Inferior parietal cortex (tissue), 1 donor: ENCODE measurements at regions not wholly inside any gene's neighbourhood (a gene's known extent, or its start where the extent isn't known, plus 50 kb on each side); places are given as distances from the start of the nearest gene placed in this dataset.
A peak's percentile ranks its signal among the peaks of the same experiment; 100 is the strongest.
"Not testable (repeated sequence)": the region's sequence is repeated elsewhere in the genome, so short reads cannot be mapped to it uniquely, and the experiment has no call there.

Experiments
- DNase-seq: peaks from one replicate; pipeline ENCODE4 v3.0.0-alpha.2; 2016; ENCODE audit errors: extremely low spot score

DNA sequence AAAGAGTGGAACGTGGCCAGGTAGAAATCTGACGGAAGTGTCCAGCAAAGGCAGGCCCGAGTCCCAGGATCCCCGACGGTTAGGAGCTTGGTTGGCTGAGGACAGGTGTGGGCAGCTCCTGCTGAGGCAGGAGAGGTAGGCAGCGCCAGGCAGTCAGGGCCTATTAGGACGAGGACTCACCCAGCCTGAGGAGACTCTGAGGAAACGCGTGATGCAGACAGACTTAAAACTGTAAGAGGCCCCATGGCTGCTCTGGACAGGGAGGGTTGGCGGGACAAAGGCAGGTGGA, 255.7 kb upstream of the SFSWAP start:
- DNase-seq: no peak

DNA sequence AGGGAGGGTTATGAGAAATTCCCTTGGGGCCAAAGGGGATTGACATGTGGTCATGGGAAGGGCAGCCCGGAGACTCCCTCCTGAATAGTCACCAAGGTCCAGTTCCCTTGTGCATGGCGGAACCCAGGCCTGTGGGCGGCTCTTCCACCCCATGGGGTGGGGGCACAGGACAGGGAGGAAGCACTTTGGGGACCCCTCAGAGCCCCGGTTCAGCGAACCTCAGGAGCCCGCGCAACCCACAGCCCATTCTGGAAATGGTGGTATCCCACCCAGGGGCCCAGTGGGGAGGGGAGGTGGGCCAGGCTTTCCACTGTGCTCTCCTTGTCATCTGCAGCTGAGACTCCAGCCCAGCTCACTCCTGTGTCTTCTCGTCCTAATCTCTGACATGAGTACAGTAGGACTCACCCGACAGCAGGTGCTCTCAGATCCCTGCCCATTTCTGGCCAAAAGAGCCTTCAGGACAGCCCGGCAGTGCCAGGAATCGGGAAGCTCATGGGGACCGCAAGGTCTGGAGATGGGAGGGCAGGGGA, 255.2 kb upstream of the SFSWAP start:
- no peak for DNase-seq

- no peak for DNase-seq
These were observed 254.4 kb upstream of the SFSWAP start for GRCh38 chr12:131456301-131457027.

GRCh38 chr12:131457028-131457310, 253.9 kb upstream of the SFSWAP start:
- no peak for DNase-seq

GRCh38 chr12:131457331-131458047, 253.4 kb upstream of the SFSWAP start:
- DNase-seq: no peak

DNA sequence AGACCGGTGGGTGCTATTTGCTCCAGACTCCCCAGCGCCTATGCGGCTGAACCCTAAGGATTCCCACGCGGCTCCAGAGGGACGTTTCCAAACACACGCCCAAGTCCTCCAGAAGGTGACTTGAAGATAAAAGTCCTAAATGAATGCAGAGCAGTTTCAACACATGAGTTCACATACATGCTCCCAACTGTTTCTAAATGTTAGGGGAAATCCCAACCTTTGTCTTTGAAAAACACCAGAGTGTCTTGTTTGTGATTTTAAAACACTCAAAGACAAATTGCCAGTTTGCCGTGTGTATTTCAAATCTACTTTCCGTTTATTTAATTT, 252.9 kb upstream of the SFSWAP start:
- DNase-seq: no peak

GRCh38 chr12:131458931-131459772, 251.7 kb upstream of the SFSWAP start:
- peak; percentile 11 for DNase-seq

GRCh38 chr12:131459773-131460365, 251.0 kb upstream of the SFSWAP start:
- DNase-seq: no peak

DNA sequence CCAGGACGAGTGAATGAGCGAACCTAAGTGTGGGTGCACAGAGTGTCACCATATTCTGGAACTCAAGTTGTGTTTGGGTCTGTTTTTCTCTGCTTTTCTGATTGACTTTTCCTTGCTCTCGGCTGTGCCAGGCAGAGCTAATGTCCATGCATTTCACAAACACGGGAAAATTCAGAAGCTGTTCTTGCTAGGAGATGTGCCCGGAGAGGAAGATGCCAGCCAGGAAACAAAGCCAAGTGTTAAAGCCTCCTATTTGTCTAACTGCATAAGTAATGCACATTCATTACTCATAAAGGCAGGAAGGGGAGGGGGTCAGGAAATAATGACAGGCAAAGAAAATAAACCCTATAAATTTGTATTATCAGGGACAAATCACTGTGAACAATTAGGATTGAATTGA, 250.4 kb upstream of the SFSWAP start:
- DNase-seq: peak; percentile 24

DNA sequence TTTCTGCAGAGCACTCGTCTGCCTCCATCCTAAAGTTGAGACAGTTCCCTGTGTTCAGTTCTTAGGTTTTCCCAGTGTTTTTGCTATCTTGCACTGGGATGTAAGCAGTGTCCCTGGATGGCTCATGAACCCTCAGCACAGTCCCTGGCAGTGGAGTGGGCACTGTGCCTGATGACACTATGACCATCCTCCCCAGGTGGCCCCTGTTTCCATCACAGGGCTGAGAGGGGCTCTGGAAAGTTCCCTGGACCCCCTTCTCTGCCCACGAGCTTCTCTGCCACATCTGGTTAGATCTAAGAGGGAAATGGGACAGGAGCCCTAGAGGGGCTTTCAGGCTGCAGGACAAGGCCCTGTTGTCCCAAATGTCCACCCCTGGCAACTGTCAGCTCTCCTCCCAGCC, 249.8 kb upstream of the SFSWAP start:
- no peak for DNase-seq

DNA sequence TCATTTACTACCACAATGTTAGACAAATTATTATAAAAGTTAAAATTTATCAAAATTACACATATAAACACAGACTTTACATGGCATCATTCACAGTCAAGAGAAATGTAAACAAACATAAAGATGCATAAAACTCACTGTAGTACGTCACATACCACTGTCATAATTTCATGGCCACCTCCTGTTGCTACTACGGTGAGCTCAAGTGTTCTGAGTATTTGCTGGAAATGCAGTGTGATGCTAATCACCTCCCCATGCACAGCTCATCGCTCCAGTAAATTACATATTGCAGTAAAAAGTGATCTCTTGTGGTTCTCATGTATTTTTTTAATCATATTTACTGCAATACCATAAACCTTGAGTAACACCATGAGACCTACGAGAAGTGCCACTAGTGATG, 247.7 kb upstream of the SFSWAP start:
- DNase-seq: no peak

GRCh38 chr12:131464081-131464480, 246.8 kb upstream of the SFSWAP start:
- no peak for DNase-seq

- DNase-seq: no peak
These were observed 244.6 kb upstream of the SFSWAP start for GRCh38 chr12:131466306-131466705.

GRCh38 chr12:131466932-131467331, 244.0 kb upstream of the SFSWAP start:
- DNase-seq: no peak

DNA sequence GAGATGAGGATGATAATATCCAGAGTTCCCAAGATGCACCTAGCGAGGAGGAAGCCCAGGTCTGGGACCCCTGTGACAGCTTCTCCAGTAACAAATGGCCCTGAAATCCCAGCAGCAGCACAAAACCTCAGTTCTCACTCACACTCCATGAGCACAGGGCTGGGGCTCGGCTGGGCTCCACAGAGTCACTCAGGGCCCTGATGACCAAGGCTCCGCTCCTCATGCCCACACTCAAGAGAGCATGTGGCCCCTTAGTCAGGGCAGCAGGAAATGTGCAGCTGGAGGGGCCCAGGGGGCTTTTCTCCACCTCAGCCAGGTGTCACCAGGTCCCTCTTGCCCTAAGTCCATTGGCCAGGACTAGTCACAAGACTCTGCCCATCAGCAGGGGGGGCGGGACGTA, 242.7 kb upstream of the SFSWAP start:
- DNase-seq: no peak

DNA sequence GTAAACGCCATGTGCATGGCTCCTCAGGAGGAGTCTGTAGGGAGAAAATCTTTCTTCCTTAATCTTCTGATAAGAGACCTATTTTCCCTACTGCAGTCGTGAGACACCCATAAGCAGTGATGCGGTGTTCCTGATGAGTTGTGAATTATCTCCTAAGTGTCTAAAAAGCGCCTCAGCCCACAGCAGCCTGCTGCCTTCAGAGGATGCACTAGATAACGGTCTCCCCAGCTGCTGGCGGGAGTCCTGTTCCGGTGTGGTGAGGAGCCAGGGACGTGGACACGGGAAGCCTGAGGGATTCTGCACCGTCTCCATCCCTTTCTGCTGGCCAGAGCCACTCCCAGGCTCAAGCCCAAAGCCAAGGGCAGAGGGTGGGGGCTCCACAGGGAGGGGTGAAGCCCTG, 240.9 kb upstream of the SFSWAP start:
- not testable (repeated sequence) for DNase-seq

DNA sequence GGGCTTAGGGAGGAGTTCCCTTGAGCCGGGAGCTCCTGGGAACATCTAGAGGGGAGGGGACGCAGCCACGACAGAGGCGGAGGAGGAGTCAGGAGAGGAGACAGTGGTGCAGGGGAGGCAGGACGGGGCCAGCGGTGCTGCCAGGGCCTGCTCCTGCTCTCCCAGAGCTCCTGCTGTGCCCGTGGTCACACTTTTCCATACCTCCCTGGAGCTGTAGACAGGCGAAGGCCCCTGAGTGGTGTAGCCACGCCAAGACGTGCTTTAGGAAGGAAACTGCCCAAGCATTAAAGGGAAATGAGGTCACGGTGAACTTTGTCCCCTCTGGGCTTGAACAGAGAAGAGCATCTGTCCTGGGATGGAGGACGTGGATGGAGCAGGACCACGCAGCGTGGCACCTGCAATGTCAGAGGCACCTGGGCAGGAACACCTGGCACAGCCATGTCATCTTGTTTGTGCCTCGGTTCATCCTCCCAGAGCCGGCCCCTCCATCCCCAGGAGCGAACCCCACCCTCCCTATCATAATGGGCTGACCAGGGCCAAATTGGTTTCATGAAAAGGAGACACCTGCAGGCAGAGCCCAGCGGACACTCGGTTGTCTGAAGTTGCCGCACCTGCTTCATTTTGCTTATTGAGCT, 239.5 kb upstream of the SFSWAP start:
- no peak for DNase-seq

DNA sequence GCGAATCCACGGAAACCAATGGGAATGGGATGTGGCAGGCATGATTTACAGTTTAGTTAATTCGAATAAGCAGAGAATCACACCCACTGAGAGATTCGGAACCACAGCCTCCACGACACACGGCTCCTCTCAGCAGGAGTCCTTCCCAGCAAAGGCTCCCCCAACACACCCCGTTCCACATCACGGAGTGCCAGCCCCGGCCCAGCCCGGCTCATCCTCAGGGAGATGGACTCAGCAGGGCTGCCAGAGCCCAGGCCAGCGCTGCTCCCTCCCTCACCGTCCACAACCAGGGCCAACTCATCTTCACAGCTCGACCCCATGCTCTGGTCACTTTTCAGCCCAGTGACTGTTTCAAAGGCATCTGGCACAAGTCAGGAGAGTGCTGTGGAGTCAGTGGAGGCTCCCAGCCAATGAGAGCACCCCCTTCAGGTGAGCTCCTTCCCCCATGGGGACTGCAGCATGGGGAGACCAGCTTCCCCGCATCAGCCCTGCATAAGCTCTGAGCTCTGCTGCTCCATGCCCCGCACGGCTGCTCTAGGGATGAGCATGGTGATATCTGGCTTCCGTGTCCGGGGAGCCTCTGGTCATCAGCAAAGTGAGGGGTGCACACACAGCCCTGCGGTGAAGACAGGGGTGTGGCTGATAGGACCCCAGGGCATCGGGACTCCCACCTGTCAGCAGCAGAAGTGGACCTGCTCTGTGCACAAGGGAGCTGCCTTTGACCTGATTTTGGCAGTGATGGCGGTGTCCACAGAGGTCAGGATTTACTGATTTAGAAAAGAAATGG, 238.8 kb upstream of the SFSWAP start:
- no peak for DNase-seq

GRCh38 chr12:131473261-131473660, 237.6 kb upstream of the SFSWAP start:
- DNase-seq: no peak

- DNase-seq: no peak
These were observed 236.9 kb upstream of the SFSWAP start for GRCh38 chr12:131473741-131474709.
